GM21381 (cell line): ENCODE measurements at regions not wholly inside any gene's neighbourhood (a gene's known extent, or its start where the extent isn't known, plus 50 kb on each side); places are given as distances from the start of the nearest gene placed in this dataset.

Experiments used
- ATAC-seq: cut with Tn5 transposase; IDR thresholded peaks from one replicate; pipeline ENCODE4 v1.9.1; 2021; ENCODE audit warnings: mild to moderate bottlenecking, moderate library complexity; ENCODE audit not compliant: unreplicated experiment

DNA sequence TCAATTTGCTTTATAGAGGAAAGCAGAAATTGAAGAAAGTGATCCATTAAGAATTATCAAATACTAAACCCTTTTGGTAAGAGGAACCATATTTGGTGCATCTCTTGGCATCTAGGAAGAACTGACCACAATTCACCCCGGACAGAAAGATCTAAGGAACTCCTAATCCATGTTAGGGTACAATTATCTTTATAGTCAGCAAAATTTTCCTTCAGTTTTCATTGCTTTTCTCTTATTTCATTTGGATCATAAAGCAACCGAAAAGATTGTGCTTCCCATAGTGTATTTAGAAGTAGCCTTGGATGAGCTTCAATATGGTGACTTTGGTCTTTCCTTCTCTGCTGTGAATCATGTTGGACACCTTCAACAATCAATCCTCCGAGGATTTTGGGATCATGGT lies 50.1 kb upstream of the IGFBP5 start:
- ATAC-seq, result no peak
